ENCODE measurements at regions not wholly inside any gene's neighbourhood (a gene's known extent, or its start where the extent isn't known, plus 50 kb on each side); places are given as distances from the start of the nearest gene placed in this dataset.

DNA sequence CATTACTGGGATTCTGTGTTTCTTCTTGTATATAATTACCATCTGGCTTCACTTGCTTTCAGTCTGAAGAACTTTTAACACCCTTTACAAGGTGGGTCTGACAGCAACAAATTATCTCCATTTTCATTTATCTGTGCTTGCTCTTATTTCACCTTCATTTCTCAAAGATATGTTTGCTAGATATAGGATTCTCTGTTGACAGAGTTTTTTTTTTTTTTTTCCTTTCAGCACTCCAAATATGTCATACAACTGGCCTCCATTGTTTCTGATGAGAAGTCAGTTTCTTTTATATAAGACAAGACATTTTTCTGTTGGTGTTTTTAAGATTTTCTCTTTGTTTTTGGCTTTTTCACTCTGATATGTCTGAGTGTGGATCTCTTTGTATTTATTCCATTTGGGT lies 59.3 kb upstream of the TACR1 start:
- TF ChIP-seq POLR2AphosphoS5 (IDR thresholded peaks at IDR 0.05) (no peak), CTCF (IDR thresholded peaks at IDR 0.05) (no peak), POLR2A (IDR thresholded peaks at IDR 0.05) (no peak)
- Histone ChIP-seq H3K9me3 (no peaks in the 10 kb centered on the region), H3K4me1 (replicated peaks) (no peaks in the 10 kb centered on the region), H3K4me3 (no peak overlapping the region), H3K27me3 (replicated peaks; ENCODE audit: insufficient read depth) (no peaks in the 10 kb centered on the region), H3K27ac (no peak overlapping the region), H3K36me3 (no peaks in the 10 kb centered on the region)
- no peak for DNase-seq (ENCODE audit: low spot score)
- intact Hi-C loops (cut with DNase I), result no loop called here

GRCh38 chr2:75256485-75256884 lies 57.2 kb upstream of the TACR1 start:
- intact Hi-C loops (cut with DNase I), result no loop called here
- Histone ChIP-seq H3K27ac (no peak overlapping the region), H3K4me3 (no peak overlapping the region), H3K9me3 (no peaks in the 10 kb centered on the region), H3K4me1 (replicated peaks) (no peaks in the 10 kb centered on the region), H3K36me3 (no peaks in the 10 kb centered on the region), H3K27me3 (replicated peaks; ENCODE audit: insufficient read depth) (no peaks in the 10 kb centered on the region)
- no peak for TF ChIP-seq CTCF (IDR thresholded peaks at IDR 0.05)
- TF ChIP-seq POLR2AphosphoS5 (IDR thresholded peaks at IDR 0.05), result no peak
- TF ChIP-seq POLR2A (IDR thresholded peaks at IDR 0.05), result no peak
- no peak for DNase-seq (ENCODE audit: low spot score)
- 84% methylated on average over 1 of the region's 1 CpG for WGBS

GRCh38 chr2:75253526-75253925 lies 54.2 kb upstream of the TACR1 start:
- Histone ChIP-seq H3K9me3 (no peaks in the 10 kb centered on the region), H3K4me3 (no peak overlapping the region), H3K36me3 (no peaks in the 10 kb centered on the region), H3K27ac (no peak overlapping the region), H3K4me1 (replicated peaks) (no peaks in the 10 kb centered on the region), H3K27me3 (replicated peaks; ENCODE audit: insufficient read depth) (no peaks in the 10 kb centered on the region)
- DNase-seq (ENCODE audit: low spot score), result no peak
- TF ChIP-seq POLR2A (IDR thresholded peaks at IDR 0.05) (no peak), CTCF (IDR thresholded peaks at IDR 0.05) (no peak), POLR2AphosphoS5 (IDR thresholded peaks at IDR 0.05) (no peak)
- intact Hi-C loops (cut with DNase I), result no loop called here

DNA sequence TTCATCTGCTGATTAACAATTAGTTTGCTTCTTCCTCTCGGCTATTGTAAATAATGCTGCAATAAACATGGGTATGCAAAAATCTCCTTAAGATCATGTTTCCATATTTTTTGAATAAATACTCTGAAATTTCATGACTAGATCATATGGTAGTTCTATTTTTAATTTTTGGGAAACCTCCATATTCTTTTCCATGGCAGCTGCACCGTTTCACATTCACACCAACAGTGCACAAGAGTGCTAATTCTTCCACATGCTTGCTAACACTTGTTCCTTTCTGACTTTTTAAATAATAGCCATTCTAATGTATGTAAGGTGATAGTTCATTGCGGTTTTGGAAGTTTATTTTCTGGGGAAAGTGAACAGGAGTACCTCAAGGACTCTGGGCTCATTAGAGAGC lies 52.6 kb upstream of the TACR1 start:
- H3K27me3 ChIP-seq (replicated peaks; ENCODE audit: insufficient read depth), result no peaks in the 10 kb centered on the region
- intact Hi-C loops (cut with DNase I), result no loop called here
- no peak for TF ChIP-seq POLR2AphosphoS5 (IDR thresholded peaks at IDR 0.05)
- no peak for TF ChIP-seq CTCF (IDR thresholded peaks at IDR 0.05)
- no peak for TF ChIP-seq POLR2A (IDR thresholded peaks at IDR 0.05)
- no peak overlapping the region for H3K4me3 ChIP-seq
- H3K4me1 ChIP-seq (replicated peaks), result no peaks in the 10 kb centered on the region
- H3K36me3 ChIP-seq, result no peaks in the 10 kb centered on the region
- no peaks in the 10 kb centered on the region for H3K9me3 ChIP-seq
- no peak overlapping the region for H3K27ac ChIP-seq
- no peak for DNase-seq (ENCODE audit: low spot score)
- WGBS, result 78% methylated on average over 3 of the region's 3 CpGs
